ENCODE measurements at regions not wholly inside any gene's neighbourhood (a gene's known extent, or its start where the extent isn't known, plus 50 kb on each side); places are given as distances from the start of the nearest gene placed in this dataset.

- no peak overlapping the region for H3K27ac ChIP-seq
- no peak overlapping the region for H3K4me3 ChIP-seq
These were observed 51.1 kb upstream of the ZNF107 start for GRCh38 chr7:64614812-64615211.

DNA sequence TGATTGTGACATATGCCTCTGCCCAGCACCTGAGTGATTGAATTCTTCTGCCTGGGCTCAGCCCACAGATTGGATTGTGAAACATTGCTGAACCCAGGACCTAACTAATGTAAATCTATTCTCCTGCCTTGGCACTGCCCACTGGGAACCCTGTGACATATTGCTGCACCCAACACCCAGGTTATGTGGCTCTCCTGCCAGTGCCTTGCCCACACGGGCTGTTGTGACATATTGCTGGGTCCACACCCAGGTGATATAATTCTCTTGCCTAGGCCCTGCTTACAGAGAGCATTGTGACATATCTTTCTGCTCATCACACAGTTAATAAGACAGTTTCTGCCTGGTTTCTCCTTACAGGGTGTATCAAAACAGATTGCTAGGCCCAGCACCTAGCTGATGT, 50.8 kb upstream of the ZNF680 start:
- H3K27ac ChIP-seq: peak overlapping the region in 1 of 21 experiments; percentile 1
- H3K4me3 ChIP-seq: no peak overlapping the region
